ENCODE measurements at regions not wholly inside any gene's neighbourhood (a gene's known extent, or its start where the extent isn't known, plus 50 kb on each side); places are given as distances from the start of the nearest gene placed in this dataset.
"Not testable (repeated sequence)": the region's sequence is repeated elsewhere in the genome, so short reads cannot be mapped to it uniquely, and the experiment has no call there.

- TF ChIP-seq SMC3 (IDR thresholded peaks at IDR 0.05; ENCODE audit: low read length); PCBP1 (IDR thresholded peaks at IDR 0.05; ENCODE audit: borderline replicate concordance, low read depth, low read length); SMARCC2 (IDR thresholded peaks at IDR 0.05); ELF1 (CRISPR knock-in tag; IDR thresholded peaks at IDR 0.05); HMG20A (CRISPR knock-in tag; IDR thresholded peaks at IDR 0.05; ENCODE audit: borderline replicate concordance); ZNF234 (CRISPR knock-in tag; conservative IDR thresholded peaks at IDR 0.05); ZNF326 (CRISPR knock-in tag; IDR thresholded peaks at IDR 0.05; ENCODE audit: borderline replicate concordance); PHB2 (IDR thresholded peaks at IDR 0.05; ENCODE audit: partially characterized antibody): not testable (repeated sequence)
These were observed 269.9 kb downstream of the ZNF37A start for GRCh38 chr10:38364073-38364472.

Measured in HepG2 (cell line).